ENCODE measurements at regions not wholly inside any gene's neighbourhood (a gene's known extent, or its start where the extent isn't known, plus 50 kb on each side); places are given as distances from the start of the nearest gene placed in this dataset.

DNA sequence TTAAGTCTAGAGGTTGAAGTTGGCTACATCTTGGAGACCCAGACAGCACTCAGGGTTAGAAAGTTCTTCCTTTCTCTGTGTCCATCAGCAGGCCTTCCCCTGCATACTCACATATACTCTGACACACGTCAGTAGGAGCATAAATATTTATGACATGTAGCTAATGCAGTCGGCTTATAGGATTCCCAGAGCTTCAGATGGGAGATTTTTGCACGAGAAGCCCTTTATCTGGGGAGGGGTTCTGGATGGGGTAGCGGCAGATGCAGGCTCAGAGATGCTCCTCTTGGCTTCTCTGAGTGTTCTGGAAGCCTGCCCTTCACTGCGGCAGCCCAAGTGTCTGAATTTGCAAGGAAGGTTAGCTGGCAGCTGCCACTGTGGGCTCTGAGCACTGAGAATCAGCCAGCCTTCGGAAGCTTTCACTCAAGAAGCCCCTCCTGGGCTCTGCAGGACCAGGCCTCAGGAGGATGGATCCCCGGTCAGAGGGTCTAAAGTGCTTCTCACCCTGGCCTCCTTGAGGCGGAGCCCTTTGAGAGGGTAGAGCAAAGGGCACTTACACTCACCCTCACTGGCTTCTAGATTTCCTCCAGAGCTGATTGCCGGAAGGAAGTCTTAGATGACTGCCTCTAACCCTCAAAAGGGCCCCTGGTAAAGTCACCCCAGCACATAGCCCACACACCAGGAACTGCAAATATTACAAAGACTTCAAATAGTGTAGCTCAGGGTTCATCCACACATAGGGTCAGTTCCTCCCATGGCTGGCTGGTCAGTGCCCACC lies 68.1 kb upstream of the NFASC start:
- Histone ChIP-seq H3K27me3 (no peaks in the 10 kb centered on the region), H3K36me3 (no peaks in the 10 kb centered on the region), H3K4me1 (peaks cover 0 to 7% (median 0%) of the 10 kb centered on the region in 4 donors), H3K27ac (no peak overlapping the region), H3K9me3 (no peaks in the 10 kb centered on the region), H3K4me3 (no peak overlapping the region)
- DNase-seq: no peak
- WGBS (ENCODE audit: insufficient coverage, low coverage, low lambda C conversion rate, missing lambda C conversion rate): 69% methylated on average over 8 of the region's 9 CpGs
- intact Hi-C loops (cut with DNase I): loop anchor here in 1 of 2 donors (10.0 kb wide), 2 partner anchors 142 to 238 kb away; no protein-coding TSS in a partner anchor
- ATAC-seq: no peak
- TF ChIP-seq, protein P1, sequence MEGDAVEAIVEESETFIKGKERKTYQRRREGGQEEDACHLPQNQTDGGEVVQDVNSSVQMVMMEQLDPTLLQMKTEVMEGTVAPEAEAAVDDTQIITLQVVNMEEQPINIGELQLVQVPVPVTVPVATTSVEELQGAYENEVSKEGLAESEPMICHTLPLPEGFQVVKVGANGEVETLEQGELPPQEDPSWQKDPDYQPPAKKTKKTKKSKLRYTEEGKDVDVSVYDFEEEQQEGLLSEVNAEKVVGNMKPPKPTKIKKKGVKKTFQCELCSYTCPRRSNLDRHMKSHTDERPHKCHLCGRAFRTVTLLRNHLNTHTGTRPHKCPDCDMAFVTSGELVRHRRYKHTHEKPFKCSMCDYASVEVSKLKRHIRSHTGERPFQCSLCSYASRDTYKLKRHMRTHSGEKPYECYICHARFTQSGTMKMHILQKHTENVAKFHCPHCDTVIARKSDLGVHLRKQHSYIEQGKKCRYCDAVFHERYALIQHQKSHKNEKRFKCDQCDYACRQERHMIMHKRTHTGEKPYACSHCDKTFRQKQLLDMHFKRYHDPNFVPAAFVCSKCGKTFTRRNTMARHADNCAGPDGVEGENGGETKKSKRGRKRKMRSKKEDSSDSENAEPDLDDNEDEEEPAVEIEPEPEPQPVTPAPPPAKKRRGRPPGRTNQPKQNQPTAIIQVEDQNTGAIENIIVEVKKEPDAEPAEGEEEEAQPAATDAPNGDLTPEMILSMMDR (IDR thresholded peaks at IDR 0.05): no peak
- no peak for TF ChIP-seq POLR2A (IDR thresholded peaks at IDR 0.05)

- ATAC-seq: no peak
- TF ChIP-seq, protein P1 (IDR thresholded peaks at IDR 0.05): no peak
- TF ChIP-seq POLR2A (IDR thresholded peaks at IDR 0.05): no peak
- Histone ChIP-seq H3K4me3 (no peak overlapping the region), H3K27me3 (no peaks in the 10 kb centered on the region), H3K4me1 (peaks cover 0 to 10% (median 0%) of the 10 kb centered on the region in 4 donors), H3K36me3 (no peaks in the 10 kb centered on the region), H3K9me3 (no peaks in the 10 kb centered on the region), H3K27ac (no peak overlapping the region)
- WGBS (ENCODE audit: insufficient coverage, low coverage, low lambda C conversion rate, missing lambda C conversion rate): 57% methylated on average over 2 of the region's 3 CpGs
- intact Hi-C loops (cut with DNase I): loop anchor here in 1 of 2 donors (10.0 kb wide), 2 partner anchors 141 to 239 kb away; no protein-coding TSS in a partner anchor
- no peak for DNase-seq
These were observed 67.1 kb upstream of the NFASC start for GRCh38 chr1:204803607-204804006.

- peaks cover 0 to 10% (median 0%) of the 10 kb centered on the region in 4 donors for H3K4me1 ChIP-seq
- intact Hi-C loops (cut with DNase I): loop anchor here in 1 of 2 donors (10.0 kb wide), 2 partner anchors 138 to 242 kb away; no protein-coding TSS in a partner anchor
- no peak overlapping the region for H3K27ac ChIP-seq
- no peaks in the 10 kb centered on the region for H3K27me3 ChIP-seq
- 3% methylated on average over 10 of the region's 23 CpGs for WGBS (ENCODE audit: insufficient coverage, low coverage, low lambda C conversion rate, missing lambda C conversion rate)
- peak; percentile 84 to 90 (median 89) for DNase-seq
- no peaks in the 10 kb centered on the region for H3K9me3 ChIP-seq
- no peak for TF ChIP-seq POLR2A (IDR thresholded peaks at IDR 0.05)
- TF ChIP-seq, protein P1 (IDR thresholded peaks at IDR 0.05): peak; percentile 96 to 99 (median 98)
- peak overlapping the region; percentile 39 to 54 (median 46) for H3K4me3 ChIP-seq
- no peaks in the 10 kb centered on the region for H3K36me3 ChIP-seq
- peak; percentile 96 to 97 (median 97) for ATAC-seq
These were observed 63.5 kb upstream of the NFASC start for GRCh38 chr1:204806943-204807687.

GRCh38 chr1:204809488-204809887 lies 61.2 kb upstream of the NFASC start:
- Histone ChIP-seq H3K36me3 (no peaks in the 10 kb centered on the region), H3K9me3 (no peaks in the 10 kb centered on the region), H3K4me3 (no peak overlapping the region), H3K4me1 (peaks cover 0 to 10% (median 0%) of the 10 kb centered on the region in 4 donors), H3K27me3 (no peaks in the 10 kb centered on the region), H3K27ac (no peak overlapping the region)
- 87% methylated on average over 1 of the region's 1 CpG for WGBS (ENCODE audit: insufficient coverage, low coverage, low lambda C conversion rate, missing lambda C conversion rate)
- intact Hi-C loops (cut with DNase I): loop anchor here in 1 of 2 donors (10.0 kb wide), 2 partner anchors 135 to 245 kb away; no protein-coding TSS in a partner anchor
- DNase-seq: no peak
- TF ChIP-seq POLR2A (IDR thresholded peaks at IDR 0.05): no peak
- TF ChIP-seq, protein P1 (IDR thresholded peaks at IDR 0.05): no peak
- no peak for ATAC-seq
